PC-3 (cell line): ENCODE measurements at regions not wholly inside any gene's neighbourhood (a gene's known extent, or its start where the extent isn't known, plus 50 kb on each side); places are given as distances from the start of the nearest gene placed in this dataset.

Source experiments
- CTCF ChIP-seq: fragments of 300-600 bp; sonication (generic); conservative IDR thresholded peaks from 2 replicates; pipeline ENCODE4 v1.5.1; 2017; ENCODE audit warnings: antibody characterized with exemption, low read depth, mild to moderate bottlenecking, low read length
- EZH2 ChIP-seq: fragments of 300-600 bp; sonication (generic); IDR thresholded peaks from one replicate; pipeline ENCODE4 v1.6.1; 2017; ENCODE audit warnings: antibody characterized with exemption, mild to moderate bottlenecking, low read length; ENCODE audit not compliant: unreplicated experiment
- EZH2phosphoT487 ChIP-seq: fragments of 300-600 bp; sonication (generic); IDR thresholded peaks from 2 replicates; pipeline ENCODE4 v1.6.1; 2018; ENCODE audit warnings: mild to moderate bottlenecking, antibody characterized with exemption, low read length, borderline replicate concordance

DNA sequence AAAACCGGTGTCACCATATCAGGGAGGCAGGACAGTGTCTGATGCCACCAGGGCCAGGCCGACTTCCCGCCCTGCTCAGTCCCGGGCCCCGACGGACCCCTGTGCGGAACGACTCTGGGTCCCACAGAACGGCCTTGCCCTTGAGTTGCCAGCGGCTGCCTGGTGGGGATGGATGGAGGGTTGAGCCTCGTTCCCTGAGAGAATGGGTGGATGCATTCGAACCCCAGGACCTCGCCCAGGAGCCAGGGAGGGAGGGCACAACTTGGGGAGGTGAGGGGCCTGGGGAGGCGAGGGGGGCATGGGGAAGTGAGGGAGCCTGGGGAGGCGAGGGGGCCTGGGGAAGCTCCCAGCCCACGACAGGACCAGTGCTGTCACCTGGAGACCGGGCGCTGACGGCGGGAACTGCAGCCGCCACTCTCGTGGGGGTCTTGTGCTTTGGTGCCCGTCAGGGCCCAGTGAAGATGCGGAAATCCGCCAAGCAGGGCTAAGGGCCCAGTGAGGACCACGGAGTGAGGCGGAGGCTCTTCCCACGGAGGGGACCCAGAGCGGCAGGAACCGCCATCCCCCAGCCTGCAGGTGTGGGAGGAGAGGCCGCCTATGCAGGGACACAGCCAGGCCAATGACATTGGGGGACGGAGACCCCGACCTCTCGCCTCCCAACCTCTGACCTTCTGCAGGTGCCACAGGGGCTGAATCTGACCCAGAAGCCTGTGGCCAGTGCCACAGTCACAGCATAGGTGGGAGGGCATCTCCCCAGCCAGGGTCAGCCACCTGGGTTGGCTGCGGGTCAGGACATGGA is 74.4 kb upstream of the GALNT9 start:
- TF ChIP-seq CTCF (no peak), EZH2 (no peak), EZH2phosphoT487 (no peak)
